H9 (cell line): ENCODE measurements at regions not wholly inside any gene's neighbourhood (a gene's known extent, or its start where the extent isn't known, plus 50 kb on each side); places are given as distances from the start of the nearest gene placed in this dataset.

ENCODE experiments used
- DNase-seq: peaks from one replicate; pipeline ENCODE4 v3.0.0-alpha.2; 2017
- H2AFZ ChIP-seq: one replicate; pipeline ENCODE4 v1.6.1; 2013; ENCODE audit warnings: mild to moderate bottlenecking, low read length, control low read depth, moderate library complexity
- H2AK5ac ChIP-seq: 2 replicates; pipeline ENCODE4 v1.6.1; 2013; ENCODE audit warnings: low read length, control low read depth, mixed read lengths; ENCODE audit not compliant: insufficient read length
- H2BK120ac ChIP-seq: one replicate; pipeline ENCODE4 v1.6.1; 2013; ENCODE audit warnings: low read depth, mild to moderate bottlenecking, low read length, control low read depth, inconsistent platforms; ENCODE audit not compliant: poor library complexity, severe bottlenecking
- H2BK12ac ChIP-seq: 2 replicates; pipeline ENCODE4 v1.6.1; 2013; ENCODE audit warnings: low read length, control low read depth, mixed read lengths, low read depth; ENCODE audit not compliant: insufficient read length
- H2BK15ac ChIP-seq: 2 replicates; pipeline ENCODE4 v1.6.1; 2013; ENCODE audit warnings: low read depth, low read length, control low read depth
- H2BK20ac ChIP-seq: one replicate; pipeline ENCODE4 v1.6.1; 2013; ENCODE audit warnings: low read depth, mild to moderate bottlenecking, low read length, control low read depth, inconsistent platforms; ENCODE audit not compliant: poor library complexity, severe bottlenecking
- H2BK5ac ChIP-seq: 2 replicates; pipeline ENCODE4 v1.6.1; 2013; ENCODE audit warnings: low read length, control low read depth, mixed read lengths; ENCODE audit not compliant: insufficient read length
- H3K14ac ChIP-seq: 2 replicates; pipeline ENCODE4 v1.6.1; 2013; ENCODE audit warnings: low read length, control low read depth; ENCODE audit not compliant: insufficient read depth
- H3K18ac ChIP-seq: 2 replicates; pipeline ENCODE4 v1.6.1; 2013; ENCODE audit warnings: low read depth, mild to moderate bottlenecking, mixed read lengths, low read length, control low read depth; ENCODE audit not compliant: insufficient read length
- H3K23ac ChIP-seq: 2 replicates; pipeline ENCODE4 v1.6.1; 2013; ENCODE audit warnings: low read length, control low read depth, mixed read lengths, low read depth; ENCODE audit not compliant: insufficient read length
- H3K23me2 ChIP-seq: 2 replicates; pipeline ENCODE4 v1.6.1; 2013; ENCODE audit warnings: low read depth, mild to moderate bottlenecking, mixed read lengths, low read length, control low read depth; ENCODE audit not compliant: insufficient read length, poor library complexity, severe bottlenecking
- H3K27ac ChIP-seq: 2 replicates; pipeline ENCODE4 v1.5.1; 2013; ENCODE audit warnings: low read length, control low read depth, mixed read lengths, low read depth; ENCODE audit not compliant: insufficient read length
- H3K27me3 ChIP-seq: 2 replicates; pipeline ENCODE4 v1.6.1; 2013; ENCODE audit warnings: low read length, control low read depth, inconsistent platforms; ENCODE audit not compliant: insufficient read depth
- H3K4ac ChIP-seq: 2 replicates; pipeline ENCODE4 v1.6.1; 2013; ENCODE audit warnings: low read depth, mild to moderate bottlenecking, control low read depth, inconsistent platforms, low read length, moderate library complexity
- H3K4me1 ChIP-seq: 2 replicates; pipeline ENCODE4 v1.6.1; 2013; ENCODE audit warnings: low read length, control low read depth, inconsistent platforms; ENCODE audit not compliant: insufficient read depth
- H3K4me2 ChIP-seq: 2 replicates; pipeline ENCODE4 v1.6.1; 2013; ENCODE audit warnings: low read length, control low read depth, mixed read lengths; ENCODE audit not compliant: insufficient read length, insufficient read depth
- H3K56ac ChIP-seq: 2 replicates; pipeline ENCODE4 v1.6.1; 2013; ENCODE audit warnings: low read depth, mild to moderate bottlenecking, mixed read lengths, low read length, control low read depth; ENCODE audit not compliant: insufficient read length
- H3K79me1 ChIP-seq: 2 replicates; pipeline ENCODE4 v1.6.1; 2013; ENCODE audit warnings: low read depth, mild to moderate bottlenecking, moderate library complexity, low read length, control low read depth, inconsistent platforms; ENCODE audit not compliant: insufficient read depth, poor library complexity, severe bottlenecking
- H3K79me2 ChIP-seq: 2 replicates; pipeline ENCODE4 v1.6.1; 2013; ENCODE audit warnings: low read length, control low read depth, inconsistent platforms; ENCODE audit not compliant: insufficient read depth
- H3K9ac ChIP-seq: 2 replicates; pipeline ENCODE4 v1.6.1; 2013; ENCODE audit warnings: low read length, control low read depth, mixed read lengths; ENCODE audit not compliant: insufficient read length; ENCODE audit errors: extremely low read depth
- H3K9me3 ChIP-seq: one replicate; pipeline ENCODE4 v1.6.1; 2013; ENCODE audit warnings: low read depth, low read length, inconsistent platforms; ENCODE audit not compliant: control insufficient read depth
- H3T11ph ChIP-seq: one replicate; pipeline ENCODE4 v1.6.1; 2013; ENCODE audit warnings: mild to moderate bottlenecking, low read length, control low read depth, inconsistent platforms
- H4K20me1 ChIP-seq: one replicate; pipeline ENCODE4 v1.6.1; 2013; ENCODE audit not compliant: control insufficient read depth, insufficient read length, insufficient read depth
- H4K5ac ChIP-seq: 2 replicates; pipeline ENCODE4 v1.6.1; 2013; ENCODE audit warnings: low read depth, mild to moderate bottlenecking, mixed read lengths, low read length, control low read depth; ENCODE audit not compliant: insufficient read length
- H4K8ac ChIP-seq: replicated peaks from 2 replicates; pipeline ENCODE4 v1.6.1; 2013; ENCODE audit warnings: low read length, control low read depth, mixed read lengths, low read depth; ENCODE audit not compliant: insufficient read length
- H4K91ac ChIP-seq: 2 replicates; pipeline ENCODE4 v1.6.1; 2013; ENCODE audit warnings: low read depth, mild to moderate bottlenecking, moderate library complexity, mixed read lengths, low read length, control low read depth; ENCODE audit not compliant: insufficient read length
- H3K27ac Mint-ChIP-seq, 3 experiments: 2 replicates in 2 of 3; 3 replicates in 1 of 3; pipeline ENCODE4 v1.8.0; 2020 to 2021; ENCODE audit warnings: mixed read lengths in 3 of 3, mild to moderate bottlenecking in 1 of 3, moderate library complexity in 1 of 3
- H3K27me3 Mint-ChIP-seq: 2 replicates; pipeline ENCODE4 v1.8.0; 2021; ENCODE audit warnings: low read depth, mild to moderate bottlenecking, moderate library complexity, mixed read lengths
- H3K36me3 Mint-ChIP-seq, 3 experiments: 2 replicates in 2 of 3; 3 replicates in 1 of 3; pipeline ENCODE4 v1.8.0; 2020 to 2021; ENCODE audit warnings: low read depth in 3 of 3, mixed read lengths in 3 of 3; ENCODE audit not compliant: insufficient read depth in 1 of 3
- H3K4me1 Mint-ChIP-seq, 2 experiments: 2 replicates each; pipeline ENCODE4 v1.8.0; 2020; ENCODE audit warnings: mixed read lengths in 2 of 2
- H3K4me3 Mint-ChIP-seq, 2 experiments: 2 replicates in 1 of 2; 3 replicates in 1 of 2; pipeline ENCODE4 v1.8.0; 2020 to 2021; ENCODE audit warnings: mild to moderate bottlenecking in 2 of 2, mixed read lengths in 2 of 2, moderate library complexity in 1 of 2
- H3K9me3 Mint-ChIP-seq, 2 experiments: 2 replicates in 1 of 2; 3 replicates in 1 of 2; pipeline ENCODE4 v1.8.0; 2020; ENCODE audit warnings: mild to moderate bottlenecking in 2 of 2, mixed read lengths in 2 of 2, moderate library complexity in 1 of 2
- WGBS: extraction: QIAGEN DNeasy Blood & Tissue Kit; methylation state at CpG from one replicate; pipeline ENCODE4 v1.1.7; 2013; ENCODE audit warnings: missing lambda C conversion rate, low lambda C conversion rate, mixed read lengths; ENCODE audit not compliant: insufficient read length; ENCODE audit errors: extremely low coverage; 5-methylcytosine and 5-hydroxymethylcytosine counted together
- TF ChIP-seq, protein P1 (sequence below): fragments of 200-600 bp; sonication (generic); conservative IDR thresholded peaks from 3 replicates; pipeline ENCODE4 v1.8.0; 2021; ENCODE audit warnings: antibody characterized with exemption, mild to moderate bottlenecking

GRCh38 chr1:57791497-57791896 is 367.6 kb upstream of the DAB1 start:
- TF ChIP-seq, protein P1, sequence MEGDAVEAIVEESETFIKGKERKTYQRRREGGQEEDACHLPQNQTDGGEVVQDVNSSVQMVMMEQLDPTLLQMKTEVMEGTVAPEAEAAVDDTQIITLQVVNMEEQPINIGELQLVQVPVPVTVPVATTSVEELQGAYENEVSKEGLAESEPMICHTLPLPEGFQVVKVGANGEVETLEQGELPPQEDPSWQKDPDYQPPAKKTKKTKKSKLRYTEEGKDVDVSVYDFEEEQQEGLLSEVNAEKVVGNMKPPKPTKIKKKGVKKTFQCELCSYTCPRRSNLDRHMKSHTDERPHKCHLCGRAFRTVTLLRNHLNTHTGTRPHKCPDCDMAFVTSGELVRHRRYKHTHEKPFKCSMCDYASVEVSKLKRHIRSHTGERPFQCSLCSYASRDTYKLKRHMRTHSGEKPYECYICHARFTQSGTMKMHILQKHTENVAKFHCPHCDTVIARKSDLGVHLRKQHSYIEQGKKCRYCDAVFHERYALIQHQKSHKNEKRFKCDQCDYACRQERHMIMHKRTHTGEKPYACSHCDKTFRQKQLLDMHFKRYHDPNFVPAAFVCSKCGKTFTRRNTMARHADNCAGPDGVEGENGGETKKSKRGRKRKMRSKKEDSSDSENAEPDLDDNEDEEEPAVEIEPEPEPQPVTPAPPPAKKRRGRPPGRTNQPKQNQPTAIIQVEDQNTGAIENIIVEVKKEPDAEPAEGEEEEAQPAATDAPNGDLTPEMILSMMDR: no peak
- Histone ChIP-seq H3K9me3 (no peaks in the 10 kb centered on the region), H3K27ac (no peak overlapping the region), H4K20me1 (no peaks in the 10 kb centered on the region), H2AFZ (no peak overlapping the region), H4K8ac (no peak overlapping the region), H2BK20ac (no peak overlapping the region), H2BK15ac (no peak overlapping the region), H3T11ph (no peak overlapping the region), H3K79me2 (no peaks in the 10 kb centered on the region), H3K23me2 (no peaks in the 10 kb centered on the region), H3K4ac (no peak overlapping the region), H2BK12ac (no peak overlapping the region), H2AK5ac (no peak overlapping the region), H4K91ac (no peak overlapping the region), H3K27me3 (no peaks in the 10 kb centered on the region), H3K14ac (no peak overlapping the region), H3K23ac (no peak overlapping the region), H3K18ac (no peak overlapping the region), H3K4me2 (no peak overlapping the region), H3K4me1 (no peaks in the 10 kb centered on the region; the same call in 1 of the 2 replicates), H2BK5ac (no peak overlapping the region), H3K79me1 (no peaks in the 10 kb centered on the region), H3K9ac (no peak overlapping the region), H2BK120ac (no peak overlapping the region), H3K56ac (no peak overlapping the region), H4K5ac (no peak overlapping the region)
- Mint-ChIP-seq H3K4me1 (peaks cover 9 to 17% of the 10 kb centered on the region in 2 experiments), H3K36me3 (no peaks in the 10 kb centered on the region; a peak in 1 of 7 replicates), H3K27ac (no peak overlapping the region), H3K27me3 (no peaks in the 10 kb centered on the region), H3K4me3 (no peak overlapping the region), H3K9me3 (no peaks in the 10 kb centered on the region)
- WGBS: no CpG with 5 or more reads among the region's 3 CpGs
- no peak for DNase-seq
